ENCODE measurements at regions not wholly inside any gene's neighbourhood (a gene's known extent, or its start where the extent isn't known, plus 50 kb on each side); places are given as distances from the start of the nearest gene placed in this dataset.

DNA sequence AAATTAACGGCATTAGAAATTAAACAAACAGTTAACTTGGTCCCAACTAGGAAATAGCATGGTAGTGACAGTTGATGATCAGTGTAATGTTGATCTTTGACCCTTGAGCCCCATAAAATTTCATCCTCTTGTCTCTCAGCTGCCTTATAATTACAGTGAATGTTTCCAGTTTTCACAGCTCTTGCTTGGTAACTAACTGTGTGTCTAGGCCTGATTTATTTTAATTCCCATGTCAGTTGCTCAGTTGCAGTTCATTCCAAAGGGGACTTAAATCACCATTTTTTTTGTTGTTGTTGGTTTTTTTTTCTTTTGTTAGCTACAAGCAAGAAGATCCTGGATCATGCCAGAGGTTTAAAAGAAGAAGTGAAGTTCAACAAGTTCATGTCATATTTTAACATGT, 1883.7 kb upstream of the FLRT2 start:
- TF ChIP-seq, protein P1, sequence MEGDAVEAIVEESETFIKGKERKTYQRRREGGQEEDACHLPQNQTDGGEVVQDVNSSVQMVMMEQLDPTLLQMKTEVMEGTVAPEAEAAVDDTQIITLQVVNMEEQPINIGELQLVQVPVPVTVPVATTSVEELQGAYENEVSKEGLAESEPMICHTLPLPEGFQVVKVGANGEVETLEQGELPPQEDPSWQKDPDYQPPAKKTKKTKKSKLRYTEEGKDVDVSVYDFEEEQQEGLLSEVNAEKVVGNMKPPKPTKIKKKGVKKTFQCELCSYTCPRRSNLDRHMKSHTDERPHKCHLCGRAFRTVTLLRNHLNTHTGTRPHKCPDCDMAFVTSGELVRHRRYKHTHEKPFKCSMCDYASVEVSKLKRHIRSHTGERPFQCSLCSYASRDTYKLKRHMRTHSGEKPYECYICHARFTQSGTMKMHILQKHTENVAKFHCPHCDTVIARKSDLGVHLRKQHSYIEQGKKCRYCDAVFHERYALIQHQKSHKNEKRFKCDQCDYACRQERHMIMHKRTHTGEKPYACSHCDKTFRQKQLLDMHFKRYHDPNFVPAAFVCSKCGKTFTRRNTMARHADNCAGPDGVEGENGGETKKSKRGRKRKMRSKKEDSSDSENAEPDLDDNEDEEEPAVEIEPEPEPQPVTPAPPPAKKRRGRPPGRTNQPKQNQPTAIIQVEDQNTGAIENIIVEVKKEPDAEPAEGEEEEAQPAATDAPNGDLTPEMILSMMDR (IDR thresholded peaks at IDR 0.05; ENCODE audit: insufficient read depth, low read length, poor library complexity, severe bottlenecking), result no peak
- no peaks in the 10 kb centered on the region for H3K27me3 ChIP-seq (ENCODE audit: control insufficient read depth, insufficient read depth, low read length)
- H3K4me3 ChIP-seq (ENCODE audit: low read depth, low read length), result no peak overlapping the region
- no peaks in the 10 kb centered on the region for H3K36me3 ChIP-seq (ENCODE audit: control insufficient read depth, insufficient read depth, low read length)
- no peak for DNase-seq (ENCODE audit: low read depth)

- no peak for DNase-seq (ENCODE audit: low read depth)
- TF ChIP-seq, protein P1 (IDR thresholded peaks at IDR 0.05; ENCODE audit: insufficient read depth, low read length, poor library complexity, severe bottlenecking), result no peak
- Histone ChIP-seq H3K27me3 (ENCODE audit: control insufficient read depth, insufficient read depth, low read length) (no peaks in the 10 kb centered on the region), H3K36me3 (ENCODE audit: control insufficient read depth, insufficient read depth, low read length) (no peaks in the 10 kb centered on the region), H3K4me3 (ENCODE audit: low read depth, low read length) (no peak overlapping the region)
Observed at GRCh38 chr14:83660597-83660996, 1869.3 kb upstream of the FLRT2 start.

DNA sequence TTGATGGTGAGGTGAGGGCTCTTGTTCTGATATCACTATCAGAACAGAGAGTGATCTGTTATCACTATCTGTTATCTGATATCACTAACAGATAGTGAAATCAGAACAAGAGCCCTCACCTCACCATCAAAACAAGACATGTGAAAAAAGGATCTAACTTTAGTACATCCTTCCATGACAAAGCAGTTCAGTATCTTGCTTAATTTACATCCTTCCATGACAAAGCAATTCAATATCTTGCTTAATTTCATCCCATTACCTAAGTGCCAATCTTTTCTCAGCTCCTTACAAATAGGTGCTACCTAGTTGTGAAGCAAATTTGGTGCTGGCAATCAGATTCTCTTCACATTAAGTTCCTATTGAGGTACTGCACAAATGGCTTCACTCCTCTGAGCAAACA, 1865.6 kb upstream of the FLRT2 start:
- no peak for DNase-seq (ENCODE audit: low read depth)
- TF ChIP-seq, protein P1 (IDR thresholded peaks at IDR 0.05; ENCODE audit: insufficient read depth, low read length, poor library complexity, severe bottlenecking), result no peak

GRCh38 chr14:83689265-83689664, 1840.7 kb upstream of the FLRT2 start:
- H3K4me3 ChIP-seq (ENCODE audit: low read depth, low read length), result no peak overlapping the region
- H3K27me3 ChIP-seq (ENCODE audit: control insufficient read depth, insufficient read depth, low read length), result no peaks in the 10 kb centered on the region
- TF ChIP-seq, protein P1 (IDR thresholded peaks at IDR 0.05; ENCODE audit: insufficient read depth, low read length, poor library complexity, severe bottlenecking), result no peak
- no peak for DNase-seq (ENCODE audit: low read depth)
- H3K36me3 ChIP-seq (ENCODE audit: control insufficient read depth, insufficient read depth, low read length), result no peaks in the 10 kb centered on the region

More for the DNA sequence above, 1865.6 kb upstream of the FLRT2 start:
- no peaks in the 10 kb centered on the region for H3K36me3 ChIP-seq (ENCODE audit: control insufficient read depth, insufficient read depth, low read length)
- no peaks in the 10 kb centered on the region for H3K27me3 ChIP-seq (ENCODE audit: control insufficient read depth, insufficient read depth, low read length)
- H3K4me3 ChIP-seq (ENCODE audit: low read depth, low read length), result no peak overlapping the region

DNA sequence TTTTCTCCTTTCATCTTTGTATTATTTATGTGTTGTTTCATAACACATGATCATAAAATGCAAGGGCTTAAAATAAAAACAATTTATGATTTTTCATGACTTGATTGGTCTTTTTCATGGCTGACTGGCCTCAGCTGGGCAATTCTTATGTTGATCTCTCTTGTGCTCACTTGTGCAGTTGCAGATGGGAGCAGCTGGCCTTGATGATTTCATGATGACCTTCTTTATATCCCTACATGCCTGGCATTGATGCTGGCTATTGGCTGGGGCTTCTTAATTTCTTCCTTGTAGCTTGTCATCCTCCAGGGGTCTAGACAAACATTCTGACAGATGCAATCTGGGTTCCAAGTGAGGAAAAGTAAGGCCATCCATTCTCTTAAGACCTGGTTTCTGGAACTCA, 1832.8 kb upstream of the FLRT2 start:
- DNase-seq (ENCODE audit: low read depth), result no peak
- H3K27me3 ChIP-seq (ENCODE audit: control insufficient read depth, insufficient read depth, low read length), result no peaks in the 10 kb centered on the region
- H3K36me3 ChIP-seq (ENCODE audit: control insufficient read depth, insufficient read depth, low read length), result no peaks in the 10 kb centered on the region
- TF ChIP-seq, protein P1 (IDR thresholded peaks at IDR 0.05; ENCODE audit: insufficient read depth, low read length, poor library complexity, severe bottlenecking), result no peak
- H3K4me3 ChIP-seq (ENCODE audit: low read depth, low read length), result no peak overlapping the region

GRCh38 chr14:83702619-83703018, 1827.3 kb upstream of the FLRT2 start:
- Histone ChIP-seq H3K27me3 (ENCODE audit: control insufficient read depth, insufficient read depth, low read length) (no peaks in the 10 kb centered on the region), H3K36me3 (ENCODE audit: control insufficient read depth, insufficient read depth, low read length) (no peaks in the 10 kb centered on the region), H3K4me3 (ENCODE audit: low read depth, low read length) (no peak overlapping the region)
- DNase-seq (ENCODE audit: low read depth), result no peak
- TF ChIP-seq, protein P1 (IDR thresholded peaks at IDR 0.05; ENCODE audit: insufficient read depth, low read length, poor library complexity, severe bottlenecking), result no peak

All from kidney epithelial cell (primary cell).